SK-N-SH (cell line): ENCODE measurements at regions not wholly inside any gene's neighbourhood (a gene's known extent, or its start where the extent isn't known, plus 50 kb on each side); places are given as distances from the start of the nearest gene placed in this dataset.
A peak's percentile ranks its signal among the peaks of the same experiment; 100 is the strongest.

Experiments
- CTCF ChIA-PET: fragments of 300-600, 350-600 bp; formaldehyde crosslinking; extraction: SDS; loops from one replicate; lab custom pipeline; 2021; lab: Yijun Ruan, JAX
- POLR2A ChIA-PET: fragments of 350-600 bp; sonication (Branson Sonifier 250); formaldehyde crosslinking; extraction: SDS; loops from one replicate; lab custom pipeline; 2020; ENCODE audit warnings: antibody characterized with exemption, inconsistent platforms; lab: Yijun Ruan, JAX
- DNase-seq: peaks from one replicate; pipeline ENCODE4 v3.0.0; 2012
- H2AFZ ChIP-seq: fragments of 200-600 bp; sonication (generic); 2 replicates; pipeline ENCODE4 v1.8.1; 2016; ENCODE audit warnings: antibody characterized with exemption, mild to moderate bottlenecking, low read depth
- H3F3A ChIP-seq: fragments of 200-600 bp; sonication (generic); replicated peaks from 2 replicates; pipeline ENCODE3; 2016; ENCODE audit warnings: antibody characterized with exemption, mild to moderate bottlenecking; ENCODE audit not compliant: insufficient read depth
- H3K27ac ChIP-seq, 2 experiments: fragments of 200-500 bp in 1 of 2; fragments of 200-600 bp in 1 of 2; sonication (Bioruptor generic) in 1 of 2; sonication (generic), shearing (Covaris generic) in 1 of 2; 2 replicates each; pipeline versions ENCODE4 v1.5.1 to v1.6.1; 2014 to 2016; ENCODE audit warnings: low read depth in 2 of 2, inconsistent platforms in 1 of 2, low read length in 1 of 2, mild to moderate bottlenecking in 1 of 2, mixed read lengths in 1 of 2
- H3K27me3 ChIP-seq: fragments of 200-600 bp; sonication (generic), shearing (Covaris generic); 2 replicates; pipeline ENCODE4 v1.6.1; 2016; ENCODE audit warnings: mixed run types; ENCODE audit not compliant: insufficient read depth
- H3K36me3 ChIP-seq, 2 experiments: fragments of 200-500 bp in 1 of 2; fragments of 200-600 bp in 1 of 2; sonication (Bioruptor generic) in 1 of 2; sonication (generic) in 1 of 2; replicated peaks in 1 of 2; 2 replicates each; pipeline versions ENCODE3 to v1.5.1; 2014 to 2016; ENCODE audit warnings: low read length in 1 of 2, mild to moderate bottlenecking in 1 of 2; ENCODE audit not compliant: insufficient read depth in 2 of 2, control insufficient read depth in 1 of 2
- H3K4me1 ChIP-seq, 2 experiments: fragments of 200-500 bp in 1 of 2; fragments of 200-600 bp in 1 of 2; sonication (Bioruptor generic) in 1 of 2; sonication (generic), shearing (Covaris generic) in 1 of 2; 2 replicates each; pipeline versions ENCODE4 v1.5.1 to v1.6.1; 2014 to 2016; ENCODE audit warnings: low read depth in 1 of 2, low read length in 1 of 2, mixed run types in 1 of 2; ENCODE audit not compliant: insufficient read depth in 2 of 2, control insufficient read depth in 1 of 2
- H3K4me2 ChIP-seq: fragments of 200-600 bp; sonication (generic), shearing (Covaris generic); 2 replicates; pipeline ENCODE4 v1.6.1; 2017; ENCODE audit warnings: mixed run types
- H3K4me3 ChIP-seq, 2 experiments: fragments of 200-500 bp in 1 of 2; fragments of 200-600 bp in 1 of 2; sonication (Bioruptor generic) in 1 of 2; sonication (generic), shearing (Covaris generic) in 1 of 2; 2 replicates each; pipeline versions ENCODE4 v1.5.1 to v1.8.1; 2014 to 2016; ENCODE audit warnings: low read depth in 2 of 2, inconsistent platforms in 1 of 2, low read length in 1 of 2, mild to moderate bottlenecking in 1 of 2, mixed read lengths in 1 of 2, moderate library complexity in 1 of 2
- H3K79me2 ChIP-seq: fragments of 200-600 bp; sonication (generic); 2 replicates; pipeline ENCODE4 v1.8.1; 2017; ENCODE audit warnings: mild to moderate bottlenecking; ENCODE audit not compliant: insufficient read depth
- H3K9ac ChIP-seq: fragments of 200-600 bp; sonication (generic); 2 replicates; pipeline ENCODE4 v1.6.1; 2017; ENCODE audit warnings: mixed run types
- H3K9me2 ChIP-seq: fragments of 200-600 bp; sonication (generic); 2 replicates; pipeline ENCODE4 v1.6.1; 2017; ENCODE audit warnings: mixed run types
- H3K9me3 ChIP-seq: fragments of 200-600 bp; sonication (generic); 2 replicates; pipeline ENCODE4 v1.6.1; 2017; ENCODE audit warnings: mixed run types, mild to moderate bottlenecking, moderate library complexity
- H4K20me1 ChIP-seq: fragments of 200-600 bp; sonication (generic); 2 replicates; pipeline ENCODE4 v1.6.1; 2017; ENCODE audit warnings: mild to moderate bottlenecking, mixed run types; ENCODE audit not compliant: insufficient read depth
- CTCF ChIP-seq: fragments of 200-600 bp; sonication (generic); IDR thresholded peaks from 2 replicates; pipeline ENCODE4 v1.6.1; 2017; ENCODE audit warnings: antibody characterized with exemption, mild to moderate bottlenecking, moderate library complexity
- ELF1 ChIP-seq: IDR thresholded peaks from 2 replicates; pipeline ENCODE4 v1.4.0; 2012
- EP300 ChIP-seq, 2 experiments: IDR thresholded peaks; 2 replicates each; pipeline versions ENCODE4 v1.4.0 to v1.6.1; 2012; ENCODE audit warnings: borderline replicate concordance in 1 of 2, low read depth in 1 of 2, low read length in 1 of 2
- FOSL2 ChIP-seq: IDR thresholded peaks from 2 replicates; pipeline ENCODE4 v1.4.0; 2012; ENCODE audit warnings: low read depth, mild to moderate bottlenecking, moderate library complexity, borderline replicate concordance
- FOXJ3 ChIP-seq: sonication (generic); formaldehyde crosslinking; IDR thresholded peaks from 2 replicates; pipeline ENCODE4 v1.5.1; 2020; ENCODE audit warnings: mild to moderate bottlenecking, missing genetic modification reagents
- GABPA ChIP-seq: IDR thresholded peaks from 2 replicates; pipeline ENCODE4 v1.4.0; 2012; ENCODE audit warnings: low read depth, mild to moderate bottlenecking
- MEF2A ChIP-seq: IDR thresholded peaks from 2 replicates; pipeline ENCODE4 v1.4.0; 2012; ENCODE audit warnings: low read depth, borderline replicate concordance
- MXI1 ChIP-seq: IDR thresholded peaks from 2 replicates; pipeline ENCODE4 v1.6.1; 2012; ENCODE audit warnings: mild to moderate bottlenecking, low read depth, low read length, improper control_type of control experiment
- NFIC ChIP-seq: IDR thresholded peaks from 2 replicates; pipeline ENCODE4 v1.4.0; 2012; ENCODE audit warnings: borderline replicate concordance
- PBX3 ChIP-seq: IDR thresholded peaks from 2 replicates; pipeline ENCODE4; 2012
- POLR2AphosphoS5 ChIP-seq: IDR thresholded peaks from 2 replicates; pipeline ENCODE4 v1.6.1; 2012; ENCODE audit warnings: low read depth, low read length
- RXRA ChIP-seq: IDR thresholded peaks from 2 replicates; pipeline ENCODE4 v1.4.0; 2012; ENCODE audit warnings: low read depth, mild to moderate bottlenecking, borderline replicate concordance
- SMC3 ChIP-seq: IDR thresholded peaks from 2 replicates; pipeline ENCODE4 v1.6.1; 2012; ENCODE audit warnings: low read depth, low read length, improper control_type of control experiment
- TAF1 ChIP-seq: IDR thresholded peaks from 2 replicates; pipeline ENCODE4 v1.6.1; 2012; ENCODE audit warnings: low read depth, mild to moderate bottlenecking, low read length, moderate library complexity, borderline replicate concordance
- USF2 ChIP-seq: fragments of 150-350 bp; IDR thresholded peaks from 2 replicates; pipeline ENCODE4 v1.6.1; 2017; ENCODE audit warnings: antibody characterized with exemption, low read length, low read depth, borderline replicate concordance
- YY1 ChIP-seq: IDR thresholded peaks from 2 replicates; pipeline ENCODE4 v1.4.0; 2012; ENCODE audit warnings: low read depth, mild to moderate bottlenecking
- ZBTB33 ChIP-seq: IDR thresholded peaks from 2 replicates; pipeline ENCODE4 v1.4.0; 2012; ENCODE audit warnings: low read depth, borderline replicate concordance
- WGBS: methylation state at CpG from one replicate; pipeline ENCODE4 v1.1.6; 2017; ENCODE audit warnings: low lambda C conversion rate; 5-methylcytosine and 5-hydroxymethylcytosine counted together

DNA sequence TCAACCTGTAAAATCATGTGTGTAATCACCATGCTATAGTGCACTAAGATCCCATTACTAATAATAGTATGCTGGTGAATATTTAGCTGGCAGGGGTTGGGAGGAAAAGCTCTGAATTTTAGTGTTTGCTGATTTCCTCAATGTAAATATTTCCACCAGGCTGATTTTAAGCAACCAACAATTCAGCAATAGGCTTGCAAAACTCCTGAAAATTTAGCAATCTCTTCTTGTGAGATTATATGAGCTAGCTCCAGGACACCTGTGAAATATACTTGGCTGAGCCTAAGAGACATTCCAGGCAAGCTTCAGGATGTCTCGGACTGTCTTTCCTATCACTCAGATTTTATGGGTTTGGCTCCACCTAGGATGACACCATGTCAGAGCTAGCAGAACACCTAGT is 106.9 kb upstream of the ANO4 start:
- Histone ChIP-seq H4K20me1 (no peaks in the 10 kb centered on the region), H3K9me2 (no peaks in the 10 kb centered on the region), H2AFZ (no peak overlapping the region), H3K4me1 (no peaks in the 10 kb centered on the region), H3K4me2 (no peak overlapping the region), H3K4me3 (no peak overlapping the region), H3K79me2 (no peaks in the 10 kb centered on the region), H3K36me3 (no peaks in the 10 kb centered on the region), H3F3A (no peaks in the 10 kb centered on the region), H3K27me3 (no peaks in the 10 kb centered on the region), H3K9ac (no peak overlapping the region), H3K9me3 (no peaks in the 10 kb centered on the region; the same call in 1 of the 2 replicates), H3K27ac (no peak overlapping the region)
- no peak for DNase-seq
- WGBS = 43% methylated on average over 1 of the region's 1 CpG
- POLR2A ChIA-PET = no interaction called here
- CTCF ChIA-PET = interaction anchor here (0.7 kb wide), 1 partner anchor 125 kb away, joined by 3 read pairs; no protein-coding TSS in a partner anchor
- TF ChIP-seq CTCF (no peak), FOXJ3 (no peak), EP300 (IDR thresholded peaks at IDR 0.05; ENCODE audit: borderline replicate concordance in 1 of 2, low read depth in 1 of 2, low read length in 1 of 2) (no peak), FOSL2 (no peak), TAF1 (no peak), POLR2AphosphoS5 (no peak)

DNA sequence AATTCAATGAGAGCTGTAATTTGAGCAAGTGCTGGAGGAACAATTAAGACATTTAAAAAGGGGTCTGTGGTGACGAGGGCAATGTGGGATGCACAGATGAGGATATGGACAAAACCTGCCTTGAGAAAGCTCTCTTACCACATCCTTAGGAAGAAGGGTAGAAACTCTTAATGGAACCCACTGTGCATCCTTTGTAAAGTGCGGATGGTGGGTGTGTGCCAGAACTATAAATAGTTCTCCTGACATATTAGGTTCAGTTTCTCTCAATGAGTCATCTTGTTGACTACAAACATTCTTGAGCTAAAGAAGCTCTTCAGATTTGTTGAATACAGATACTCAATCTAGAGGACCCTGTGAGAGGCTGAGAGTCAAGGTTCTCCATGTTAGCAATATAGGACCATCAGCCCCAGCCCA is 106.1 kb upstream of the ANO4 start:
- no peak overlapping the region for H3K4me3 ChIP-seq
- H3K4me1 ChIP-seq = no peaks in the 10 kb centered on the region
- no peaks in the 10 kb centered on the region; the same call in 1 of the 2 replicates for H3K9me3 ChIP-seq
- CTCF ChIA-PET = interaction anchor here (0.7 kb wide), 1 partner anchor 126 kb away, joined by 3 read pairs; no protein-coding TSS in a partner anchor
- H3K27me3 ChIP-seq = no peaks in the 10 kb centered on the region
- H3K79me2 ChIP-seq = no peaks in the 10 kb centered on the region
- no peak for DNase-seq
- no peak overlapping the region for H3K9ac ChIP-seq
- TF ChIP-seq MXI1 (no peak), TAF1 (no peak), GABPA (no peak), YY1 (no peak), MEF2A (peak; percentile 48; the same call in 1 of the 2 replicates), ELF1 (no peak), USF2 (no peak), ZBTB33 (no peak), FOSL2 (peak; percentile 13; the same call in 1 of the 2 replicates), SMC3 (no peak), PBX3 (no peak), NFIC (no peak), RXRA (no peak)
- POLR2A ChIA-PET = no interaction called here
- no peaks in the 10 kb centered on the region for H3K9me2 ChIP-seq
- H3K4me2 ChIP-seq = no peak overlapping the region
- 47% methylated on average over 2 of the region's 2 CpGs for WGBS
- H3K36me3 ChIP-seq = no peaks in the 10 kb centered on the region
- no peak overlapping the region for H2AFZ ChIP-seq
- H3K27ac ChIP-seq = no peak overlapping the region
- H4K20me1 ChIP-seq = no peaks in the 10 kb centered on the region
- no peaks in the 10 kb centered on the region for H3F3A ChIP-seq
